IgD-negative memory B cell (primary cell): ENCODE measurements at regions not wholly inside any gene's neighbourhood (a gene's known extent, or its start where the extent isn't known, plus 50 kb on each side); places are given as distances from the start of the nearest gene placed in this dataset.

Source experiments
- H3K27ac Mint-ChIP-seq, 3 donors: one replicate each; pipeline ENCODE4 v1.8.0; 2020 to 2022; ENCODE audit warnings: mild to moderate bottlenecking in 3 of 3, mixed read lengths in 3 of 3, moderate library complexity in 1 of 3
- H3K27me3 Mint-ChIP-seq: one replicate; pipeline ENCODE4 v1.8.0; 2021; ENCODE audit warnings: mixed read lengths
- H3K36me3 Mint-ChIP-seq: one replicate; pipeline ENCODE4 v1.8.0; 2020; ENCODE audit warnings: mild to moderate bottlenecking, mixed read lengths
- H3K4me1 Mint-ChIP-seq, 3 donors: one replicate each; pipeline ENCODE4 v1.8.0; 2020 to 2022; ENCODE audit warnings: mixed read lengths in 3 of 3, mild to moderate bottlenecking in 1 of 3
- H3K4me3 Mint-ChIP-seq, 4 donors: one replicate each; pipeline ENCODE4 v1.8.0; 2020 to 2022; ENCODE audit warnings: mild to moderate bottlenecking in 4 of 4, mixed read lengths in 4 of 4, moderate library complexity in 3 of 4
- H3K9me3 Mint-ChIP-seq, 3 donors: one replicate each; pipeline ENCODE4 v1.8.0; 2020 to 2021; ENCODE audit warnings: mixed read lengths in 3 of 3, mild to moderate bottlenecking in 1 of 3

DNA sequence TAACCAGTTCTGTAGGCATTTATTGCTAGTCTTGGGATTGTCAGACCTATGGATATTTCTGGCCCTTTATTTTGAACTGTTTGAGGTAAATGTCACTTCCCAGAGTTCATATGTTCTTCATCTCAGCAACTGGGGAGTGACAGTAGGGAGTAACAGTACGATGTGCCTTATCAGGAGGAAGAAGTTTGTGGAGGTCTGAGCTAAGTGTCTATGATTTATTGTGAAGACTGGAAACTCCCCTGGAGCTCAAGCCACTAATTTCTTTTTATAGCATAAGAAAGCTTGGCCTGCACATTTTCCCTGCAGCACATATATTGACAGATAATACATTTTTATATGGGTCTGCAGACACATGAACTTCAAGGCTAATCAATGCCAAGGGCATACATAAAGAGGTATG lies 383.8 kb downstream of the GRXCR1 start:
- Mint-ChIP-seq H3K27me3 (no peaks in the 10 kb centered on the region), H3K4me3 (no peak overlapping the region), H3K9me3 (peaks cover 0 to 10% (median 3%) of the 10 kb centered on the region in 3 donors), H3K27ac (no peak overlapping the region), H3K4me1 (peaks cover 0 to 1% (median 0%) of the 10 kb centered on the region in 3 donors), H3K36me3 (no peaks in the 10 kb centered on the region)

DNA sequence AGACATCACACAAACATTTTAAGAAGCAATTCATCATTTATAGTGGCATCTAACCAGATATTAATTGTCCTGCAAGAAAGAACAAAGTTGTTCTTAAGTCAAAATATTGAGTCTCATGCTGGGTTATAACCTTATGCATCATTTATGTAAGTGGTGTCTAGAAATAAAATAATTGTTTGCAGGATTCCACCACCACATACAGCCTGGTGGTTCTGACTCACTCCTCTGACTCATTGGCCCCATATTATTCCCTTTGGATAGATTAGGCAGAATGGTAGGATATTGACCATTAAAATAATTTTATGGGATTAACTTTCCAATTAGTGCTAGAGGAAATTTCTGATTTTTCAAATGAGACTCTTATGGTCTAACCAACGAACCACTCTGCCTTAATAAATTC lies 384.5 kb downstream of the GRXCR1 start:
- peaks cover 0 to 1% (median 0%) of the 10 kb centered on the region in 3 donors for H3K4me1 Mint-ChIP-seq
- no peak overlapping the region for H3K4me3 Mint-ChIP-seq

DNA sequence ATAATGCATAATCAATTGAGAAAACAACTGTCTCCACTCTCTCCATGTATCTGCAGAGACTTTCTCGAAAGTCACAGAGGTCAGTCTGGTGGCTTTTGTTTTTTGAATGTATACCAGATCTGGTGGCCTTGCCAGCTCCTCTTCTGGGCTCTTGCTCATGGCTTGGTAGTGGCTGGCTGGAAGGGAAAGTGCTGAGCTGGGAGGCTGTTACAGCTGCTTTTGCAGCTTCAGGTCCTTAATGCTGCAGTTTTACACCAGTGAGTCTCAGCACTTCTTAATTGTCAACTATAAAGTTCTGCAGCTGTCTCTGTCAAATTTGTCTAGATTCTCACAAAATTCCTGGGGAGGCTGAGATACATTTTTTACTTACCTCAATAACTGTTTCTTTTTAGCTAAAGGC lies 390.0 kb downstream of the GRXCR1 start:
- no peak overlapping the region for H3K4me3 Mint-ChIP-seq
- H3K27ac Mint-ChIP-seq = no peak overlapping the region
- H3K36me3 Mint-ChIP-seq = no peaks in the 10 kb centered on the region
- H3K27me3 Mint-ChIP-seq = no peaks in the 10 kb centered on the region
- peaks cover 0 to 1% (median 0%) of the 10 kb centered on the region in 3 donors for H3K4me1 Mint-ChIP-seq
- no peaks in the 10 kb centered on the region for H3K9me3 Mint-ChIP-seq

More for the DNA sequence above, 384.5 kb downstream of the GRXCR1 start:
- Mint-ChIP-seq H3K27me3 (no peaks in the 10 kb centered on the region), H3K27ac (no peak overlapping the region), H3K9me3 (peaks cover 0 to 6% (median 3%) of the 10 kb centered on the region in 3 donors), H3K36me3 (no peaks in the 10 kb centered on the region)

DNA sequence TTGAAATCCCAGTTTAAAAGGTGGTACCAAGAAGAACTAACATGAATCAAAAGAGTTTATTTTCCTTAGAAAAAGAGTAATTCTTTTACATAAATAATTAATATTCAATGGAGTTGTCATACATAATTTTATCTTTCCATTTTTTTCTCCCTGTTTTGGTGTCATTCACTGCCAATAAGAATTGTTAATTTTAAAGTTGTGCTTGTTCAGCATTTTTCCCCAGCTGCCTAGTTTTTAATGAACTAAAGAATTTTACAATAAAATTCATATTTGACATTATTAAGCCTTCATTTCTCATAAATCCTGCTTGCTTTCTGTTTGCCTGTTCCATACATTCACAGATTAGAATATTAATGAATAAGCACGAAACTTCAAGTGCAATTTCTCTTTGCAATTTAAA lies 393.6 kb downstream of the GRXCR1 start:
- Mint-ChIP-seq H3K4me3 (no peak overlapping the region), H3K36me3 (no peaks in the 10 kb centered on the region), H3K27ac (no peak overlapping the region), H3K27me3 (no peaks in the 10 kb centered on the region), H3K9me3 (no peaks in the 10 kb centered on the region), H3K4me1 (peaks cover 0 to 1% (median 0%) of the 10 kb centered on the region in 3 donors)

DNA sequence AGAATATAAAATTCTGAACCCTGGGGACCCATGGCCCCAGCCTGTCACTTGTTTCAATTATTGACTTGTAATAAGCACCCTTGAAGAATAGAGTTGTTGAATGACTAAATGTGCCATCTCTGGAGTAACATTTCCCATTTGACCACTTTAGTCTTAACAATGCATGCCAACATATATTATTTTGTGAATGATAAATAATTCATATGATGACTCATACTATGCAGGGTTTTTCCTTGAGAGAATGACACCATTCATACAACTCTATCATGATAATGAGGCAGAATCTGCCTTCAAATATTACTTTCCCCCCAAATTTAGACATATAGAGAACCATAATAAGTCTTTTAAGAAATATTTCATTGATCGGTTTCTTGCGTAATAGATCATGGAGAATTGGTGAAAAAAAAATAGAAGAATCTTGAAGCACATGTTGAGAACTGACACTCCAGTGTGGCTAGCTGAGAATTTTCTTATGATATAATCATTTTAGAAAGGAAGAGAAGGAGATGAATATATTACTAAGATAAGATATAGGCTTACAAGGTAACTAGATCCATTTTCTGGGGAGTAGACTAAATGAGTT lies 404.5 kb downstream of the GRXCR1 start:
- no peaks in the 10 kb centered on the region for H3K36me3 Mint-ChIP-seq
- no peaks in the 10 kb centered on the region for H3K27me3 Mint-ChIP-seq
- no peak overlapping the region for H3K4me3 Mint-ChIP-seq
- H3K9me3 Mint-ChIP-seq = peaks cover 6 to 9% (median 9%) of the 10 kb centered on the region in 3 donors
- H3K27ac Mint-ChIP-seq = no peak overlapping the region
- no peaks in the 10 kb centered on the region for H3K4me1 Mint-ChIP-seq

DNA sequence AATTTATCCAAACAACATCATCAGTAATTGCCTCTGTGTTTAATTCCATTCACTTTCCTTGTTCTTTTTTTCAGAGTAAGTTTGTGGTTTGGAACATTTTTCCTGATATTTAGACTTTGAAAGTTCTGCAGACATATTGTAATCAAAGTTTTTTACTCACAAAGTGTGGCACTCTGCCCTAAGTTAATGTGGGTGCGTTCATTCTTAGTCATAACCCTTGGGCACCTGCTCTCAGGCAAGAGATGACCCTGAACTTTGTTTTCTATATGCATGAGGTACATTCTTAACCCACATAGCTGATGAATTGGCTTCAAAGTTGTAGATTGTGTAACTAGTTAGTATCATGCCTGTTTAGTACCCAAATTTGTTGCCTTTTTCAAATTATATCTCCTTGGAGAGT lies 424.3 kb downstream of the GRXCR1 start:
- Mint-ChIP-seq H3K36me3 (no peaks in the 10 kb centered on the region), H3K4me3 (no peak overlapping the region), H3K9me3 (peaks cover 0 to 5% (median 3%) of the 10 kb centered on the region in 3 donors), H3K4me1 (no peaks in the 10 kb centered on the region), H3K27ac (no peak overlapping the region), H3K27me3 (no peaks in the 10 kb centered on the region)

DNA sequence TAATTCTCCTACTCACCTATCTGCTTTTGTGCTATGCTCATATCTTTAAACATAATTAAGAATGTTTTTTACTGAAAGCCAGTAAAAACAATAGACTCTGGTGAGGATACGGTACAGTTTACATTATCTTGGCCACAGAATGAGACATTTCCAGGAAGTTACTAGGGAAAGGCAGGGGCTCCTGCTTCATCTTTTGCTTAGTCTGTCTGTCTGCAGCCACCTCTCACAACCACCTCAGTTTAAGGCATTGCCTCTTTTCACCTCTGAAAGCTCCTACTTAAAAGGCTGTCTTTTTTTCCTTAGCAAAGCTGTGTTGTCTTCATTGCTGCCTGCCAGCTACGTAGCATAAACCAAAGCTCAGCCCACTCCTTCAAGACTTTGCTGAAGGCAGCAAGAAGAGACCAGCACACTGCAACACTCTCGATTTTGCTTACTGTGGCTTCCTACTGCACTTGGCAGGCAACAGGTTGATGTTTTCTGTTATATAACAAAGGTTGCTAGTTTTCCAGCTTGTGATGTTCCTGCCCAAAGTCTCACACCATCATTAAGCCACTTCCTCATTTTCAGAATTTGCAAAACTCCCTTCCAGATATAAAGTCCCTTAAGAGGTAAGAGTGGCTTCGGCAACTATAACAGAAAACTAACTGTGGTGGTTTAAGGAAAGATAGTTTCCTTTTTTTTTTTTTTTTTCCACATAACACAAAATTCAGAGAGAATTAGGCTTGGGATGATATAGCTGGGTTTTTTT lies 432.9 kb downstream of the GRXCR1 start:
- peaks cover 0 to 5% (median 0%) of the 10 kb centered on the region in 3 donors for H3K4me1 Mint-ChIP-seq
- peak overlapping the region in 1 of 4 donors; percentile 34 for H3K4me3 Mint-ChIP-seq
- no peaks in the 10 kb centered on the region for H3K36me3 Mint-ChIP-seq
- H3K9me3 Mint-ChIP-seq = peaks cover 0 to 2% (median 0%) of the 10 kb centered on the region in 3 donors
- H3K27ac Mint-ChIP-seq = no peak overlapping the region
- H3K27me3 Mint-ChIP-seq = no peaks in the 10 kb centered on the region

DNA sequence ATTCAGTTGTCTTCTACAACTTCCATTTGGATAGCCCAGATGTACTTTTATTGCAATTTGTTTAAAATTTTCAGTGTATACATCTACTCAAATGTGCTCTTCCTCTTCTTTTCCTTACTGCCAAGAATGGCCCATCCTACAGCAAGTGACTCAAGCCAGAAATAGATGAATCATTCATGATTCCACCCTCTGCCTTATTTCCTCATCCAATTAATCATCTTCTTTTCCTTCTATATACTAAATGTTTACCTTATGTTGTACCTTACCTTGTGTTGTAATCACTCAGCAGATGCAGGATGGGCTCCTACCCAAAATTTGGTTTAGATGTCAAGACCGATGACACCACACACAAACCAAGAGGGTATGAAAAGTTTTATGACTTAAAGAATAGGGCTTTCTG lies 437.8 kb downstream of the GRXCR1 start:
- Mint-ChIP-seq H3K27me3 (no peaks in the 10 kb centered on the region), H3K4me1 (peaks cover 0 to 5% (median 0%) of the 10 kb centered on the region in 3 donors), H3K36me3 (no peaks in the 10 kb centered on the region), H3K9me3 (peaks cover 0 to 2% (median 0%) of the 10 kb centered on the region in 3 donors), H3K27ac (no peak overlapping the region), H3K4me3 (no peak overlapping the region)

DNA sequence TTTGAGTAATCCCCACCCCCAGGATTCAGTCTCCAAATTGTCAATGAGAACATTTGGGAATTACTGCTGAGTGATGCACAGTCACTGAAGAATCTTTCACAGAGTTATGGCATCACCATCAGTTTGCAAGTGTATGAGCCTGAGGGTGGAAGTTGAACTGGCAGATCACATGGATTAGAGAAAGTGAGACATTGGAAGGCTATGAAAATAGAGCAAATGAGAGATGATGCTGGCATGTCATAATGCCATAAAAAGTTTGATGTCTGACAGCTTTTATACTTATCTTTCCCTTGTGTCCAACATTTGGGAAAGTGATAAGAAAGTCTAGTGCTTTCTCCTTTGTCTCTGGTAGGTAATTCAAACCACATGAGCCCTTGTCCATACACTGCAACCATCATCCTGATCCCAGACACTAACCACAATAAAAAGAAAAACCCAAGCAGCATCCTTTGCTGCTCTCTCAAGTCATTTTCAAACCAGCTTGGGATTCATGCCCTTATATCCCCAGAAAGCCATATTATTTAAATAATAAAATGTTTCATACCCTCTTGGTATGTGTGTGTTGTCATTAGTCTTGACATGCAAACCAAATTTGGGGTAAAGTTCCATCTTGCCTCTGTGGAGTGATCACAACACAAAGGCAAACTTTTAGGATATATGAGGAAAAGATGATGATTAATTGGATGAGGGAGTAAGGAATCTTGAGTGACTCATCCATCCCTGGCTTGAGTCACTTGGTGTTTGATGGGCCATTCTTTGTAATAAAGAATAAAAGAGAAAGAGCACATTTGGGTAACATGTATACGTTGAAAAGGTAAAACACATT lies 438.9 kb downstream of the GRXCR1 start:
- H3K4me1 Mint-ChIP-seq = no peaks in the 10 kb centered on the region
- no peaks in the 10 kb centered on the region for H3K27me3 Mint-ChIP-seq
- peaks cover 0 to 2% (median 0%) of the 10 kb centered on the region in 3 donors for H3K9me3 Mint-ChIP-seq
- peaks cover under 1% of the 10 kb centered on the region for H3K36me3 Mint-ChIP-seq
- no peak overlapping the region for H3K4me3 Mint-ChIP-seq
- no peak overlapping the region for H3K27ac Mint-ChIP-seq

DNA sequence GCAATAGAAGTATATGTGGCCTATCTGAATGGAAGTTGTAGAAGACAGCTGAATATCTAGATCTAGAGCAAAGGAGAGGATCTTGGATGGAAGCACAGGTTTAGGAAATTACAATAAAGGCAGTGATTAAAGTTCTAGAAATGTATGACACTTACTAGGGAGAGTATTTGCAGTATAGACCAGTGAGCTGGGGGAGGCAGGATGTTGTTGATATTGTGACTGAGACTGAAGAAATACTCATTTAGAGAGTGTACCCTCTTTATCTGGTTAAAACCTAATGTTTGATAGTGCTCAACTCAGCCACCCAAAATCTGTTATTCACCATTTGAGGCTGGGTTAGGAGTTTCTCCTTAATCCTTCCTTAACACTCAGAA lies 439.5 kb downstream of the GRXCR1 start:
- Mint-ChIP-seq H3K27me3 (no peaks in the 10 kb centered on the region), H3K4me1 (no peaks in the 10 kb centered on the region), H3K36me3 (peaks cover 2% of the 10 kb centered on the region), H3K9me3 (peaks cover 0 to 2% (median 0%) of the 10 kb centered on the region in 3 donors), H3K27ac (no peak overlapping the region), H3K4me3 (no peak overlapping the region)

DNA sequence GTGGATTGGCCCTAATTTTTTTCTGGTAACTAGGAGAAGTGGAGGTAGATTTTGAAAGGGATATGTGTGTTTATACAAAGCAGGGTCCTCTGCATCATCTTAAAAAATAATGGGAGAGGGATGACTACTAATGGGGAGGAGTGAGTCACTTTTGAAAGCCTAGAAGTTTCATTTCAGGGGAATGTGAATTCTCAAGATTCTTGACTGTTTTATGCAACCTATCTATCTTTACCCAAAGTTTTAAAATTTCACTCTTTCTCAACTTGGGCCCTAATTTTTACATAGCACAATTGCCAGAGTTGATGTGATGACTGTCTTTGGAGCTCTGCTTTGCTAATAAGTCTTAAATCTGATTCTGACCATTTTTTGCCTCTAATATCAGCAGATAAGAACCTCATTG lies 445.2 kb downstream of the GRXCR1 start:
- Mint-ChIP-seq H3K4me3 (no peak overlapping the region), H3K4me1 (no peaks in the 10 kb centered on the region), H3K27me3 (no peaks in the 10 kb centered on the region), H3K27ac (no peak overlapping the region), H3K9me3 (peaks cover 0 to 2% (median 2%) of the 10 kb centered on the region in 3 donors), H3K36me3 (peaks cover 2% of the 10 kb centered on the region)

DNA sequence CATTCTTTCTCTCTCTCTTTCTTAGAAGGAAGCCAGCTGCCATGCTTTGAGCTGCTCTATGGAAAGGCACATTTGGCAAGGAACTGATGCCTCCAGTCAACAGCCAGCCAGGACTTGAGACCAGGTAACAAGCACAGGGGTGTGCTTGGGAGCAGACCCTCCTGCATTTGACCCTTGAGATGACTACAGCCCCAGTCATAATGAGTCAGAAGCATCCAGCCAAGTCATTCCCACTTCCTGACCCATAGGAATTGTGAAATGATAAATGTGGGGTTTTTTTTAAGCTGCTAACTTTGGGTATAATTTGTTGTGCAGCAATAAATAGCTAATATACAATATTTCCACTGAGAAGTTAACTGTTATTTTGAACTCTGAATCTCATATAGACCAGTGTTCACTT lies 446.9 kb downstream of the GRXCR1 start:
- H3K36me3 Mint-ChIP-seq = peaks cover 2% of the 10 kb centered on the region
- no peak overlapping the region for H3K4me3 Mint-ChIP-seq
- no peak overlapping the region for H3K27ac Mint-ChIP-seq
- no peaks in the 10 kb centered on the region for H3K4me1 Mint-ChIP-seq
- H3K27me3 Mint-ChIP-seq = no peaks in the 10 kb centered on the region
- peaks cover 0 to 2% (median 2%) of the 10 kb centered on the region in 3 donors for H3K9me3 Mint-ChIP-seq

DNA sequence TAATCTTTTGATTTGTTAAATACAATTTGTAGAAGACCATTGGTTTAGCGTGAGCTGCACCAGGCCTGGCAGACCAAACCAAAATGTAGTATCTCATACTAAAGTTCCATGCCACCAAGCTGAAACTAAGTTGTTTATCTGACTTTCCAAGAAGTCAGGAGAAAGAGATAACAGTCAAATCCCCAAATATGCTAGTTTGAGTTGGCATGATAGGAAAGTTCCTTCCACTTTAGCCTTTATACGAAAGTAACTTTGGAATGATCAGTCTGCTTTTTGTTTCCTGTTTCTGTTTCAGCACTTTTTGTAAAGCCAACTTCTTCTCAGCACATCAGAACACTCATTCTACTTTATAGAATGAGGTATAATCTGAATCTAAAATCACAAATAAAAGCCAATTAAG lies 449.2 kb downstream of the GRXCR1 start:
- Mint-ChIP-seq H3K4me3 (no peak overlapping the region), H3K36me3 (peaks cover 1% of the 10 kb centered on the region), H3K27me3 (no peaks in the 10 kb centered on the region), H3K9me3 (peaks cover 0 to 5% (median 3%) of the 10 kb centered on the region in 3 donors), H3K4me1 (no peaks in the 10 kb centered on the region), H3K27ac (no peak overlapping the region)

DNA sequence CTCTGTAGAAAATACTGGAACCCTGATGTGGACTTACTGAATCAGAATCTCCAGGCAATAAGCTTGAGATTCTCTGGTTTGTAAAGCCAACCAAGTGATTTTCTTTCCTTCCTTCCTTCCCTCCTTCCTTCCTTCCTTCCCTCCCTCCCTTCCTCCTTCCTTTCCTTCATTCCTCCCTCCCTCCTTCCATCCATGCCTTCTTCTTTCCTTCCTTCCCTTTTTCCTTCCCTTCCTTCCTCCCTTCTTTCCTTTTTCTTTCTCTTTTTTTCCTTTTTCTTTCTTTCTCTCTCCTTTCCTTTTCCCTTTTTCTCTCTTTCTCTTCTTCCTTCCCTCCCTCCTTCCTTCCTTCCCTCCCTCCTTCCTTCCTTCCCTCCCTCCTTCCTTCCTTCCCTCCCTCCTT lies 450.8 kb downstream of the GRXCR1 start:
- Mint-ChIP-seq H3K27me3 (no peaks in the 10 kb centered on the region), H3K4me3 (no peak overlapping the region), H3K4me1 (no peaks in the 10 kb centered on the region), H3K36me3 (peaks cover 2% of the 10 kb centered on the region), H3K27ac (no peak overlapping the region), H3K9me3 (peaks cover 0 to 5% (median 3%) of the 10 kb centered on the region in 3 donors)

DNA sequence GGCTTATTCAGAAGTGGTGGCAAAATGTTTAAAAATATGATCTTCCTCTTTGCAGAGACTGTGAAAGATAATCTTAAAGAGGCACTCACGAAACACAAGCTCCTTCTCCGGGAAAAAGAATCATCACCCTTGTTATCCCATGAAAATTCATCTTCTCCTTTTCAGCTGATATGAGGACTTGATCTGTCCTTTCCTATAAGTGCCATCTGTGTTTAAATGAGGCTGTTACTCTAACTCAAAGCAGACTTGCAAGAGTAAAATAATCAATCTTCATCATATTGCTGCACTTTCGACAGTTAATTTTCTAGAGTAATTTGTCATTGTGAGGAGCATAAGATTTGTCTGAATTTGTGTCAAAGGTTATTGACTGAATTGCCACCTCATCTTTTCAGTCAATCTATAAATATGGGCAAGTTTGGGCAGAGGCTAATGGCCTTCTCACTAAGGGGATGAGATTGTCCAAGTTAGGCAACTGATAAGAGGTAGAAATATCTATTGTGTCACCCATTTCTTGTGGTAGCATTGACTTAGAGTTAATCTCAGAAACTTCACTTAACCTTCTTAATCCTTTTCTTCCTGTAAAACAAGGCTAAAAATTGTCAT lies 452.9 kb downstream of the GRXCR1 start:
- H3K27me3 Mint-ChIP-seq = no peaks in the 10 kb centered on the region
- H3K27ac Mint-ChIP-seq = no peak overlapping the region
- peaks cover 2% of the 10 kb centered on the region for H3K36me3 Mint-ChIP-seq
- peaks cover 0 to 4% (median 3%) of the 10 kb centered on the region in 3 donors for H3K9me3 Mint-ChIP-seq
- no peak overlapping the region for H3K4me3 Mint-ChIP-seq
- H3K4me1 Mint-ChIP-seq = no peaks in the 10 kb centered on the region
